Caco-2 (cell line): ENCODE measurements at regions not wholly inside any gene's neighbourhood (a gene's known extent, or its start where the extent isn't known, plus 50 kb on each side); places are given as distances from the start of the nearest gene placed in this dataset.

Source experiments
- BruUV-seq: library from RNA; stranded (reverse); fragments of 400-500 nt; replicated peaks from 2 replicates; lab custom pipeline; 2021; lab: Mats Ljungman, UMichigan
- CTCF ChIA-PET: fragments of 300-600 bp; sonication (Branson Sonifier 250); formaldehyde crosslinking; loops from one replicate; lab custom pipeline; 2022; ENCODE audit warnings: antibody characterized with exemption; lab: Charles Lee
- POLR2A ChIA-PET: fragments of 300-600 bp; sonication (Branson Sonifier 250); formaldehyde crosslinking; loops from one replicate; lab custom pipeline; 2022; ENCODE audit warnings: antibody characterized with exemption; lab: Charles Lee
- DNase-seq, 2 experiments: peaks; one replicate each; pipeline versions ENCODE4 v3.0.0 to v3.0.0-alpha.2; 2020 to 2022
- H3K27me3 ChIP-seq: replicated peaks from 2 replicates; pipeline ENCODE4 v1.6.0; 2011; ENCODE audit warnings: low read length; ENCODE audit not compliant: control insufficient read depth, insufficient read depth
- H3K36me3 ChIP-seq: 2 replicates; pipeline ENCODE4 v1.5.1; 2011; ENCODE audit warnings: low read length; ENCODE audit not compliant: control insufficient read depth, insufficient read depth
- H3K4me1 ChIP-seq: fragments of 250-450 bp; sonication (Bioruptor Pico); 2 replicates; pipeline ENCODE4 v1.5.1; 2020; ENCODE audit warnings: mild to moderate bottlenecking
- H3K4me3 ChIP-seq: 2 replicates; pipeline ENCODE4 v1.5.1; 2011; ENCODE audit warnings: low read depth, mild to moderate bottlenecking, control low read depth, low read length
- H3K9me3 ChIP-seq: fragments of 250-450 bp; sonication (Bioruptor Pico); 2 replicates; pipeline ENCODE4 v1.5.1; 2020; ENCODE audit warnings: mild to moderate bottlenecking, moderate library complexity
- H3K27ac Mint-ChIP-seq: one replicate; pipeline ENCODE4 v1.8.0; 2022; ENCODE audit warnings: mixed read lengths; ENCODE audit not compliant: unreplicated experiment
- H3K27me3 Mint-ChIP-seq: one replicate; pipeline ENCODE4 v1.8.0; 2022; ENCODE audit warnings: mixed read lengths; ENCODE audit not compliant: insufficient read depth, unreplicated experiment
- H3K36me3 Mint-ChIP-seq: one replicate; pipeline ENCODE4 v1.8.0; 2022; ENCODE audit warnings: mild to moderate bottlenecking, mixed read lengths; ENCODE audit not compliant: insufficient read depth, unreplicated experiment
- H3K4me1 Mint-ChIP-seq: one replicate; pipeline ENCODE4 v1.8.0; 2022; ENCODE audit warnings: low read depth, mixed read lengths; ENCODE audit not compliant: unreplicated experiment
- H3K4me3 Mint-ChIP-seq: one replicate; pipeline ENCODE4 v1.8.0; 2022; ENCODE audit warnings: mild to moderate bottlenecking, moderate library complexity, mixed read lengths; ENCODE audit not compliant: unreplicated experiment
- H3K9me3 Mint-ChIP-seq: one replicate; pipeline ENCODE4 v1.8.0; 2022; ENCODE audit warnings: mixed read lengths; ENCODE audit not compliant: unreplicated experiment
- intact Hi-C: fragments of 100-400 bp; cut with micrococcal nuclease; formaldehyde crosslinking; loops from one replicate; pipeline ENCODE4 v1.10.0; 2022; ENCODE audit not compliant: unreplicated experiment
- TF ChIP-seq, protein P1 (sequence below), 2 experiments: fragments of 200-600 bp in 1 of 2; IDR thresholded peaks; 1 replicate in 1 of 2; 2 replicates in 1 of 2; pipeline versions ENCODE4 v1.5.1 to v1.8.0; 2011 to 2022; ENCODE audit warnings: antibody characterized with exemption in 1 of 2, control low read depth in 1 of 2, inconsistent platforms in 1 of 2, low read depth in 1 of 2, low read length in 1 of 2, mild to moderate bottlenecking in 1 of 2, moderate library complexity in 1 of 2; ENCODE audit not compliant: insufficient read depth in 1 of 2, severe bottlenecking in 1 of 2, unreplicated experiment in 1 of 2

DNA sequence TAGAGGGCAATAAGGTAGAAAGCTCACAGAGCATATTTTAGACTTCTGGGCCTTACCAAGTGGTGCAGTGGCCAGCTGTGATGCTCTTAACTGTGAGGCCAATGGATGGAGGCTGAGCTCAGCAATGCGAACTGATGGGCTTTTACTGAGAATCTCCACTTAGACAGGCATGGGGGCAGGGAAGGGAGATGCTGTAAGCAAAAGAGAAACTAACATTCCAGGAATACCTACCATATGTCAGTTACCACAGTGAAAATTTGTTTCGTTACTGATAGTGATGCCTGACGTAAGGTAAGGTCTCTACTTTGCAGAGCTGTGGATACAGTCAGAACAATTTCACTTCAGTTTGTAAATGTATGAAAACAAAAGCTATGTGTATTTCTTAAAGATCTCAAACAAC, 250.6 kb upstream of the ZFHX3 start:
- POLR2A ChIA-PET: no interaction called here
- CTCF ChIA-PET: no interaction called here
- Histone ChIP-seq H3K4me1 (peaks cover 13% of the 10 kb centered on the region; the same call in 1 of the 2 replicates), H3K27me3 (no peaks in the 10 kb centered on the region; the same call in 1 of the 2 replicates), H3K36me3 (no peaks in the 10 kb centered on the region), H3K9me3 (no peaks in the 10 kb centered on the region), H3K4me3 (no peak overlapping the region)
- TF ChIP-seq, protein P1, sequence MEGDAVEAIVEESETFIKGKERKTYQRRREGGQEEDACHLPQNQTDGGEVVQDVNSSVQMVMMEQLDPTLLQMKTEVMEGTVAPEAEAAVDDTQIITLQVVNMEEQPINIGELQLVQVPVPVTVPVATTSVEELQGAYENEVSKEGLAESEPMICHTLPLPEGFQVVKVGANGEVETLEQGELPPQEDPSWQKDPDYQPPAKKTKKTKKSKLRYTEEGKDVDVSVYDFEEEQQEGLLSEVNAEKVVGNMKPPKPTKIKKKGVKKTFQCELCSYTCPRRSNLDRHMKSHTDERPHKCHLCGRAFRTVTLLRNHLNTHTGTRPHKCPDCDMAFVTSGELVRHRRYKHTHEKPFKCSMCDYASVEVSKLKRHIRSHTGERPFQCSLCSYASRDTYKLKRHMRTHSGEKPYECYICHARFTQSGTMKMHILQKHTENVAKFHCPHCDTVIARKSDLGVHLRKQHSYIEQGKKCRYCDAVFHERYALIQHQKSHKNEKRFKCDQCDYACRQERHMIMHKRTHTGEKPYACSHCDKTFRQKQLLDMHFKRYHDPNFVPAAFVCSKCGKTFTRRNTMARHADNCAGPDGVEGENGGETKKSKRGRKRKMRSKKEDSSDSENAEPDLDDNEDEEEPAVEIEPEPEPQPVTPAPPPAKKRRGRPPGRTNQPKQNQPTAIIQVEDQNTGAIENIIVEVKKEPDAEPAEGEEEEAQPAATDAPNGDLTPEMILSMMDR (IDR thresholded peaks at IDR 0.05; ENCODE audit: insufficient read depth in 1 of 2, low read depth in 1 of 2, low read length in 1 of 2, severe bottlenecking in 1 of 2, unreplicated experiment in 1 of 2): no peak
- H3K27ac Mint-ChIP-seq: peak overlapping the region; percentile 15
- peak; percentile 55 to 57 for DNase-seq
- BruUV-seq: no TSS peak
- H3K9me3 Mint-ChIP-seq: no peaks in the 10 kb centered on the region
- H3K36me3 Mint-ChIP-seq: no peaks in the 10 kb centered on the region
- H3K4me3 Mint-ChIP-seq: no peak overlapping the region
- intact Hi-C loops: no loop called here
- H3K27me3 Mint-ChIP-seq: no peaks in the 10 kb centered on the region
- peaks cover 13% of the 10 kb centered on the region for H3K4me1 Mint-ChIP-seq

DNA sequence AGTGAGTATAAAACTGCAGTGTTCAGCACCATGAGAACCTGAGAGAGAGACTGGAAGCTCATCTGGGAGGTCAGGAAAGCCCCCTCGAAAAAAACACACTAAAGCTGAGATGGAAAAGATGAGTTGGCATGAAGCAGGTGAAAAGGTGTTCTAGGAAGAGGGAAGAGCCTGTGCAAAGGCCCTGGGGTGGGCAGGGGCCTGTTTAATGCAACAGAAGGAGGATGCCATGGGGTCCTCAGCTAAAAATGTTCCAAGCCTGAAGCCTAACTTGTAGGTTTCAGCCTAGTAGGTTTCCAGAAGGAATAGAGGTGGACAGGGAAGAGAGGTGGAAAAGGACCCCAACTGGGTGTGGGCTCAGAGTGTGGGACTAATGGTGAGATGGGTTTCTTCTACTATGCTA, 242.3 kb upstream of the ZFHX3 start:
- H3K36me3 ChIP-seq: no peaks in the 10 kb centered on the region
- TF ChIP-seq, protein P1 (IDR thresholded peaks at IDR 0.05; ENCODE audit: insufficient read depth in 1 of 2, low read depth in 1 of 2, low read length in 1 of 2, severe bottlenecking in 1 of 2, unreplicated experiment in 1 of 2): no peak
- no peak for DNase-seq
- no peaks in the 10 kb centered on the region for H3K4me1 ChIP-seq
- H3K27me3 Mint-ChIP-seq: peaks cover 13% of the 10 kb centered on the region
- H3K27me3 ChIP-seq: no peaks in the 10 kb centered on the region; the same call in 1 of the 2 replicates
- no peak overlapping the region for H3K4me3 Mint-ChIP-seq
- H3K9me3 ChIP-seq: no peaks in the 10 kb centered on the region
- H3K27ac Mint-ChIP-seq: no peak overlapping the region
- ChIA-PET CTCF (no interaction called here), POLR2A (no interaction called here)
- BruUV-seq: no TSS peak
- intact Hi-C loops: no loop called here
- H3K9me3 Mint-ChIP-seq: no peaks in the 10 kb centered on the region
- H3K4me1 Mint-ChIP-seq: no peaks in the 10 kb centered on the region
- H3K4me3 ChIP-seq: no peak overlapping the region
- no peaks in the 10 kb centered on the region for H3K36me3 Mint-ChIP-seq

DNA sequence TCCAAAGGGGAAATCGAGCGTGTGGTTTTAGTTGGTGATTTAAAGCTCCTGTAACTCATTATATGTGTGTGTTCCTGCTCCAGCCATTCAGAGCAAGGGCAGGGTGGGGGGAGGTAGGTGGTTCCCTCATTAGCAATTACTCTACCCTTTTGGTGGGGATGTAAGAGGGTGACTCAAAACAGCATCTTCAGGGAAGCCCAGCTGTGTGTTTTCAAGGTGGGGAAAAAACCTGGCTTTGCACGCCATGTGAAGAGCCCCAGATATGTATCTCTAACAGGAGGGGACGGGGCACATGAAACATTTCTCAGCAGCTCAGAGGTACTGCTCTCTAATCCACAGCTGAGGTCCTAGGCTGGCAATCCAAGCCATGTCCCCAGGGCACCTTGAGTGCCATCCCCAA, 241.3 kb upstream of the ZFHX3 start:
- BruUV-seq: no TSS peak
- ChIA-PET CTCF (no interaction called here), POLR2A (no interaction called here)
- no peak overlapping the region for H3K27ac Mint-ChIP-seq
- no peak overlapping the region for H3K4me3 Mint-ChIP-seq
- peaks cover 13% of the 10 kb centered on the region for H3K27me3 Mint-ChIP-seq
- no peaks in the 10 kb centered on the region for H3K36me3 Mint-ChIP-seq
- intact Hi-C loops: no loop called here
- H3K9me3 Mint-ChIP-seq: no peaks in the 10 kb centered on the region
- no peaks in the 10 kb centered on the region for H3K4me1 Mint-ChIP-seq
- no peak for DNase-seq
- no peak overlapping the region for H3K4me3 ChIP-seq
- TF ChIP-seq, protein P1 (IDR thresholded peaks at IDR 0.05; ENCODE audit: insufficient read depth in 1 of 2, low read depth in 1 of 2, low read length in 1 of 2, severe bottlenecking in 1 of 2, unreplicated experiment in 1 of 2): no peak
- H3K27me3 ChIP-seq: no peaks in the 10 kb centered on the region; the same call in 1 of the 2 replicates
- H3K4me1 ChIP-seq: no peaks in the 10 kb centered on the region
- no peaks in the 10 kb centered on the region for H3K9me3 ChIP-seq
- no peaks in the 10 kb centered on the region for H3K36me3 ChIP-seq
